Progenitor cell of endocrine pancreas (in vitro differentiated cells): ENCODE measurements at regions not wholly inside any gene's neighbourhood (a gene's known extent, or its start where the extent isn't known, plus 50 kb on each side); places are given as distances from the start of the nearest gene placed in this dataset.

ENCODE experiments used
- DNase-seq: peaks from one replicate; pipeline ENCODE4 v3.0.0; 2021; ENCODE audit warnings: low spot score; ENCODE audit not compliant: unreplicated experiment
- H3K27ac Mint-ChIP-seq: 2 replicates; pipeline ENCODE4 v1.8.0; 2021; ENCODE audit warnings: mild to moderate bottlenecking, moderate library complexity, mixed read lengths
- H3K27me3 Mint-ChIP-seq: 2 replicates; pipeline ENCODE4 v1.8.0; 2021; ENCODE audit warnings: mixed read lengths
- H3K36me3 Mint-ChIP-seq: 2 replicates; pipeline ENCODE4 v1.8.0; 2022; ENCODE audit warnings: mixed read lengths; ENCODE audit not compliant: insufficient read depth
- H3K4me1 Mint-ChIP-seq: 2 replicates; pipeline ENCODE4 v1.8.0; 2021; ENCODE audit warnings: low read depth, mixed read lengths
- H3K4me3 Mint-ChIP-seq: 2 replicates; pipeline ENCODE4 v1.8.0; 2021; ENCODE audit warnings: low read depth, mild to moderate bottlenecking, moderate library complexity, mixed read lengths
- H3K9me3 Mint-ChIP-seq: 2 replicates; pipeline ENCODE4 v1.8.0; 2021; ENCODE audit warnings: low read depth, mixed read lengths
- TF ChIP-seq, protein P1 (sequence below): fragments of 200-600 bp; sonication (generic); IDR thresholded peaks from one replicate; pipeline ENCODE4 v1.5.0; 2021; ENCODE audit warnings: antibody characterized with exemption, mild to moderate bottlenecking; ENCODE audit not compliant: unreplicated experiment

DNA sequence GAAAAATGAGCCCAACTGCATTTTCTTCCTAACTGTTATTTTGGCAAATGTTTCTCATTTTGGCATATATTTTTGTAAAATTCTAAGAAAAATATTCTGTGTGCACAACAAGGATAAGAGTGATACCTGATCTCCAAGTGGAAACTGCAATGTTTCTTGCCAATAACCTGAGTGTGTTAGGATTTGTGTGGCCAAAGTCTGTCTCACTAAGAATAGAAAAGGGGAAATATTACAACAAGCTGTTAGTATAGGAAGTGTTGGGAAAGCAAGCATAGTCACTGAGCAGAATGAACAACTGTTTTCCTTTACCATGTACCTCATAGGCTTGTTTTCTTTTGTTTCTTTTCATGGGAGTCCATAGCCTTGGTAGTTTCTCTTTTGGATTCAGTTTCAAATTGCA lies 624.2 kb downstream of the MTRR start:
- DNase-seq: no peak
- peaks cover 38% of the 10 kb centered on the region for H3K9me3 Mint-ChIP-seq
- no peak overlapping the region for H3K27ac Mint-ChIP-seq
- TF ChIP-seq, protein P1, sequence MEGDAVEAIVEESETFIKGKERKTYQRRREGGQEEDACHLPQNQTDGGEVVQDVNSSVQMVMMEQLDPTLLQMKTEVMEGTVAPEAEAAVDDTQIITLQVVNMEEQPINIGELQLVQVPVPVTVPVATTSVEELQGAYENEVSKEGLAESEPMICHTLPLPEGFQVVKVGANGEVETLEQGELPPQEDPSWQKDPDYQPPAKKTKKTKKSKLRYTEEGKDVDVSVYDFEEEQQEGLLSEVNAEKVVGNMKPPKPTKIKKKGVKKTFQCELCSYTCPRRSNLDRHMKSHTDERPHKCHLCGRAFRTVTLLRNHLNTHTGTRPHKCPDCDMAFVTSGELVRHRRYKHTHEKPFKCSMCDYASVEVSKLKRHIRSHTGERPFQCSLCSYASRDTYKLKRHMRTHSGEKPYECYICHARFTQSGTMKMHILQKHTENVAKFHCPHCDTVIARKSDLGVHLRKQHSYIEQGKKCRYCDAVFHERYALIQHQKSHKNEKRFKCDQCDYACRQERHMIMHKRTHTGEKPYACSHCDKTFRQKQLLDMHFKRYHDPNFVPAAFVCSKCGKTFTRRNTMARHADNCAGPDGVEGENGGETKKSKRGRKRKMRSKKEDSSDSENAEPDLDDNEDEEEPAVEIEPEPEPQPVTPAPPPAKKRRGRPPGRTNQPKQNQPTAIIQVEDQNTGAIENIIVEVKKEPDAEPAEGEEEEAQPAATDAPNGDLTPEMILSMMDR: no peak
- no peaks in the 10 kb centered on the region for H3K4me1 Mint-ChIP-seq
- H3K27me3 Mint-ChIP-seq: no peaks in the 10 kb centered on the region
- no peak overlapping the region for H3K4me3 Mint-ChIP-seq
- peaks cover 6% of the 10 kb centered on the region for H3K36me3 Mint-ChIP-seq

DNA sequence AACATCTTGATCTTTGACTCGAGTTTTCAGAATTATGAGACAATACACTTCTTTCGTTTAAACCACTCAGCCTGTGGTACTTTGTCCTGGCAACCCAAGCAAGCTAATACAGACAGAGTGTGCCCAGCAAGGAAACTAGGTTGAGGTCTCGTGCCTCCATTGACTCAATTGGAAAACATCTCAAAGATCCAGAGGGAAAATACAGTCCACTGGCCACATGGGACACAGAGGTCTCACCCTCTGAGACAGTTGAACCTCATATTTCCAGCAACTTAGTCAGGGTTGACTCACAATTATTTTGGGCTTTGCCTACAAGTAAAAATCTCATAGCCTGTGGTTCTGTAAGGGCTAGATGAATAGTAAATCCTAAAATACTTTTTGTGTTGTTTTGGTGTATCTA lies 631.5 kb downstream of the MTRR start:
- H3K27me3 Mint-ChIP-seq: peaks cover 8% of the 10 kb centered on the region
- H3K4me1 Mint-ChIP-seq: peaks cover 12% of the 10 kb centered on the region
- H3K4me3 Mint-ChIP-seq: no peak overlapping the region
- H3K36me3 Mint-ChIP-seq: peaks cover 2% of the 10 kb centered on the region
- peaks cover 30% of the 10 kb centered on the region for H3K9me3 Mint-ChIP-seq
- no peak for DNase-seq
- H3K27ac Mint-ChIP-seq: no peak overlapping the region
- TF ChIP-seq, protein P1: no peak

DNA sequence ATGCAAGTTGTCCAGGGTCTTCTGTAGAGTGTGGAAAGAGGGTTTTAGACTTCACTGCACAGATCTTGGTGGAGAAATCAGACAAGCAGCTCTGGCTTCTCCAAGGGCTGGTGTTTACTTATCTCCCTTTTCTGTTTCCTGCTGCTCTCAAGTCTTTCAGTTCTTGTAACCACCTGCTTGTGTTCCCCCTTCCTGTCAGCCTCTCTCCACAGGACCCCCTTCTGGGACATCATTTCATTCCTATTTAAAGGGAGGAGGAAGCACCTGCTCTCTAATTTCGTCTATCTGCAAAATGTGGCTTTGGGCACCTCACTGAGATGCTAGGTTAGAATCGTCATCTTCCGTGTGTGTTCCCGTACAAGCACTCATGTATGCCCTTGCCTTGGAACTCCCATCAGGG lies 636.2 kb downstream of the MTRR start:
- TF ChIP-seq, protein P1: no peak
- DNase-seq: no peak
- H3K4me3 Mint-ChIP-seq: no peak overlapping the region
- no peak overlapping the region for H3K27ac Mint-ChIP-seq
- peaks cover 12% of the 10 kb centered on the region for H3K4me1 Mint-ChIP-seq
- H3K36me3 Mint-ChIP-seq: no peaks in the 10 kb centered on the region
- peaks cover 11% of the 10 kb centered on the region for H3K27me3 Mint-ChIP-seq
- H3K9me3 Mint-ChIP-seq: peaks cover 5% of the 10 kb centered on the region

DNA sequence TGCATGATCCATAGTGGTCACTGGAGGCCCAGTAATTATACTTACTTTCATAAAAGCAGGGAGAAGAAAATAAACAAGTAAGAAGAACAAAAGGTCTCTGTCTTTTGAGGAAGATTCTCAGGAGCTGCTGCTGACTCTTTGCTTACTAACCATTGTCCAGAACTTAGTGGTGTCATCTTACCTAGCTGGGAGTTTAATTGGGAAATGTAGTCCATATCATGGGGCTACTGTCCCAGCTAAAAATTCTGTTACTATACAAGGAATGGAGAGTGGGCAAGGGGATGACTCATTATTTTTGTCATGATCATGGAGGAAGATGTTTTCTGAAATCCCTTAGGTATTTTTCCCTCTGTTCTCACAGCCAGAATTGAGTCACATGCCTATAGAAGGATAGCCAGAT lies 639.3 kb downstream of the MTRR start:
- Mint-ChIP-seq H3K27ac (no peak overlapping the region), H3K36me3 (no peaks in the 10 kb centered on the region), H3K9me3 (peaks cover 10% of the 10 kb centered on the region), H3K27me3 (peaks cover 6% of the 10 kb centered on the region), H3K4me1 (peaks cover 12% of the 10 kb centered on the region), H3K4me3 (no peak overlapping the region)
- TF ChIP-seq, protein P1: no peak
- no peak for DNase-seq

DNA sequence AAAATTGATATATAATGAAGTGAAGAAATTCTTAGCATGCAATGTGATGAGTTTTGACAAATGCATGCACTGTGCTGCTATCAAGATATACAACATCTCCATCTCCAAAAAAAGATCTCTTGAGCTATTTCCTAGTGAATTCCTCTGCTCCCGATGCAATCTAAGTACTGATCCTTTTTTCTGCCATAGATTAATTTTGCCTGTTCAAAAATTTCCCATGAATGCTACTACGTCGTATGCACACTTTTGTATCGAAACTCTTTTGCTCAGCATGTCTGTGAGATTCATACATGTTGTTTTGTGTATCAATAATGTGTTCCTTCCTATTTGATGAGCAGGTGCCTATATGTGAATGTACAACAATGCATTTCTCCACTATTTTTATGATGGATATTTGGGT lies 647.4 kb downstream of the MTRR start:
- DNase-seq: no peak
- Mint-ChIP-seq H3K36me3 (no peaks in the 10 kb centered on the region), H3K4me3 (no peak overlapping the region), H3K9me3 (peaks cover 3% of the 10 kb centered on the region), H3K27me3 (no peaks in the 10 kb centered on the region), H3K4me1 (peaks cover 4% of the 10 kb centered on the region), H3K27ac (no peak overlapping the region)
- TF ChIP-seq, protein P1: no peak
